GM23338 (cell line): ENCODE measurements at regions not wholly inside any gene's neighbourhood (a gene's known extent, or its start where the extent isn't known, plus 50 kb on each side); places are given as distances from the start of the nearest gene placed in this dataset.

Source experiments
- ATAC-seq: fragments of 200-7000 bp; cut with Tn5 transposase; 3 replicates; pipeline ENCODE4 v1.9.1; 2020
- DNase-seq: peaks from one replicate; pipeline ENCODE4 v3.0.0-alpha.2; 2015; ENCODE audit warnings: low spot score
- H2AFZ ChIP-seq: fragments of 200-600 bp; sonication (generic); 2 replicates; pipeline ENCODE4 v1.8.0; 2016; ENCODE audit warnings: antibody characterized with exemption, mild to moderate bottlenecking, moderate library complexity
- H3F3A ChIP-seq: fragments of 200-600 bp; sonication (generic); replicated peaks from 2 replicates; pipeline ENCODE4 v1.8.0; 2017; ENCODE audit warnings: antibody characterized with exemption, mixed run types, low read depth
- H3K27ac ChIP-seq: fragments of 200-600 bp; sonication (generic); 2 replicates; pipeline ENCODE4 v1.6.1; 2016; ENCODE audit warnings: low read depth
- H3K27me3 ChIP-seq: fragments of 200-600 bp; sonication (generic); 2 replicates; pipeline ENCODE4 v1.8.0; 2016; ENCODE audit warnings: mild to moderate bottlenecking, mixed run types, moderate library complexity; ENCODE audit not compliant: insufficient read depth
- H3K36me3 ChIP-seq: fragments of 200-600 bp; sonication (generic); 2 replicates; pipeline ENCODE4 v1.8.0; 2016; ENCODE audit warnings: mild to moderate bottlenecking; ENCODE audit not compliant: insufficient read depth
- H3K4me1 ChIP-seq: fragments of 200-600 bp; sonication (generic); 2 replicates; pipeline ENCODE4 v1.8.0; 2016; ENCODE audit warnings: mild to moderate bottlenecking, moderate library complexity; ENCODE audit not compliant: insufficient read depth
- H3K4me2 ChIP-seq: fragments of 200-600 bp; sonication (generic); 2 replicates; pipeline ENCODE4 v1.7.1; 2017; ENCODE audit warnings: mixed run types
- H3K4me3 ChIP-seq: fragments of 200-600 bp; sonication (generic); 2 replicates; pipeline ENCODE4 v1.6.1; 2016; ENCODE audit warnings: mixed run types
- H3K79me2 ChIP-seq: fragments of 200-600 bp; sonication (generic); replicated peaks from 2 replicates; pipeline ENCODE4 v1.8.0; 2017; ENCODE audit warnings: mild to moderate bottlenecking; ENCODE audit not compliant: insufficient read depth
- H3K9me2 ChIP-seq: fragments of 200-600 bp; sonication (generic); 2 replicates; pipeline ENCODE4 v1.8.0; 2017; ENCODE audit not compliant: insufficient read depth
- H4K20me1 ChIP-seq: fragments of 200-600 bp; sonication (generic); replicated peaks from 2 replicates; pipeline ENCODE4 v1.8.0; 2017; ENCODE audit warnings: mild to moderate bottlenecking; ENCODE audit not compliant: insufficient read depth
- H3K27ac Mint-ChIP-seq: 2 replicates; pipeline ENCODE4 v1.8.0; 2020; ENCODE audit warnings: inconsistent platforms, mild to moderate bottlenecking, moderate library complexity, mixed read lengths
- H3K27me3 Mint-ChIP-seq: 3 replicates; pipeline ENCODE4 v1.8.0; 2022; ENCODE audit warnings: low read depth, mild to moderate bottlenecking, moderate library complexity, mixed read lengths, inconsistent platforms; ENCODE audit not compliant: insufficient read depth, poor library complexity
- H3K36me3 Mint-ChIP-seq: 3 replicates; pipeline ENCODE4 v1.8.0; 2021; ENCODE audit warnings: low read depth, mild to moderate bottlenecking, inconsistent platforms, moderate library complexity, mixed read lengths
- H3K4me1 Mint-ChIP-seq: 3 replicates; pipeline ENCODE4 v1.8.0; 2020; ENCODE audit warnings: mild to moderate bottlenecking, inconsistent platforms, mixed read lengths
- H3K4me3 Mint-ChIP-seq: 3 replicates; pipeline ENCODE4 v1.8.0; 2021; ENCODE audit warnings: moderate library complexity, mild to moderate bottlenecking, inconsistent platforms, mixed read lengths
- H3K9me3 Mint-ChIP-seq: 3 replicates; pipeline ENCODE4 v1.8.0; 2020; ENCODE audit warnings: moderate library complexity, mild to moderate bottlenecking, inconsistent platforms, mixed read lengths
- CREB1 ChIP-seq: fragments of 250-450 bp; sonication (Bioruptor Pico); IDR thresholded peaks from 2 replicates; pipeline ENCODE4 v1.5.0; 2020; ENCODE audit warnings: low read depth, mild to moderate bottlenecking, moderate library complexity
- EZH2 ChIP-seq: fragments of 200-600 bp; sonication (generic); IDR thresholded peaks from one replicate; pipeline ENCODE4 v1.8.0; 2017; ENCODE audit warnings: antibody characterized with exemption, mild to moderate bottlenecking, low read depth; ENCODE audit not compliant: unreplicated experiment
- EZH2phosphoT487 ChIP-seq: fragments of 200-600 bp; sonication (generic); IDR thresholded peaks from one replicate; pipeline ENCODE4 v1.8.1; 2018; ENCODE audit warnings: antibody characterized with exemption; ENCODE audit not compliant: unreplicated experiment
- JUNB ChIP-seq: IDR thresholded peaks from one replicate; pipeline ENCODE4 v1.6.1; 2016; ENCODE audit warnings: antibody characterized with exemption; ENCODE audit not compliant: unreplicated experiment
- NANOG ChIP-seq: IDR thresholded peaks from 2 replicates; pipeline ENCODE4 v1.6.1; 2016; ENCODE audit warnings: antibody characterized with exemption, borderline replicate concordance
- POLR2AphosphoS5 ChIP-seq: IDR thresholded peaks from 2 replicates; pipeline ENCODE4 v1.6.1; 2016; ENCODE audit warnings: antibody characterized with exemption, low read depth
- STAT1 ChIP-seq: IDR thresholded peaks from one replicate; pipeline ENCODE4 v1.6.1; 2016; ENCODE audit warnings: antibody characterized with exemption; ENCODE audit not compliant: unreplicated experiment
- ZNF114 ChIP-seq: fragments of 250-450 bp; sonication (Bioruptor Pico); IDR thresholded peaks from 2 replicates; pipeline ENCODE4 v1.5.0; 2020; ENCODE audit warnings: mild to moderate bottlenecking, moderate library complexity
- ZNF331 ChIP-seq: fragments of 250-450 bp; sonication (Bioruptor Pico); IDR thresholded peaks from 2 replicates; pipeline ENCODE4 v1.5.0; 2020; ENCODE audit warnings: low read depth, mild to moderate bottlenecking, moderate library complexity
- TF ChIP-seq, protein P1 (sequence below): IDR thresholded peaks from 2 replicates; pipeline ENCODE4 v1.6.1; 2016; ENCODE audit warnings: antibody characterized with exemption
- TF ChIP-seq, protein P2 (sequence below): IDR thresholded peaks from one replicate; pipeline ENCODE4 v1.6.1; 2018; ENCODE audit warnings: antibody characterized with exemption; ENCODE audit not compliant: unreplicated experiment
- TF ChIP-seq, protein P3 (sequence below): fragments of 250-450 bp; sonication (Bioruptor Pico); IDR thresholded peaks from 2 replicates; pipeline ENCODE4 v1.5.0; 2020; ENCODE audit warnings: mild to moderate bottlenecking, moderate library complexity

DNA sequence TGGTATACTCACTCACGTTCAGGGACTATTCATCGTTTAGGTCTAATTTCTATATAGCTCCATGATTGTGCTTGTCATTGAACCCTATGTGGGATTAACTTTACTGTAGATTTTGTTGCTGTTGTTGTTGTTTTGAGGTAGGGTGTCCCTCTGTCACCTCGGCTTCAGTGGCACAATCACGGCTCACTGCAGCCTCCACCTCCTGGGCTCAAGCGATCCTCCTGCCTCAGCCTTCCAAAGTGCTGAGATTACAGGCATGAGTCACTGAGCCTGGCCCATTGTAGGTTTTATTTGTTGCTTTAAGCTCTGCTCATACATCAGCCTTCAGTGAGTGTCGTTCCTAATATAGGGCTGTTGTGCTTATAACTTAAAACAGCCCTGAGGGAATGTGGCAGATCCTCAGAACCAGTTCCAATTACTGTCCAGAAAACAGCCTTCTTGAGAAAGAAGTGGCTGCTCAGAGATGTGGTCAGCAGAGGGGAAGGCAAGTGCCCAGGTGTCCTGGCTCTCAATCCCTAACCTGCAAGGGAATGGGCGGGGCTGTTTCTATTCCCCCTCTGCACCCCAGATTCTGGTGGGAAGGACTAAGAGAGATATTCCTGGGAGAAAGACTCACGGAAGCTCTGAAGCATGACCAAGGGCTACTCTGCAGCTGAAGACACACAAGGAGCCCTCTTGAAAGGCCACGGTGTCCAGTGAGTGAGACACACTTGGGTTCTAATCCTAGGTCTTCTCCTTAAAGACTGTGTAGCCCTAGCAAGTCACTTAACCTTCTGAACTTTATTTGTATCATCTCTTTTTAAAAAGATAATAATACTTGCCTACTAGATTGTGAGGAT, 79.6 kb upstream of the LCLAT1 start:
- Mint-ChIP-seq H3K4me3 (no peak overlapping the region), H3K4me1 (peaks cover 1% of the 10 kb centered on the region), H3K9me3 (no peaks in the 10 kb centered on the region), H3K27ac (no peak overlapping the region), H3K27me3 (no peaks in the 10 kb centered on the region), H3K36me3 (no peaks in the 10 kb centered on the region)
- Histone ChIP-seq H3K79me2 (no peaks in the 10 kb centered on the region), H3K4me2 (no peak overlapping the region), H3K4me3 (no peak overlapping the region), H3K36me3 (no peaks in the 10 kb centered on the region), H3K27ac (no peak overlapping the region), H4K20me1 (no peaks in the 10 kb centered on the region), H2AFZ (no peak overlapping the region), H3F3A (no peaks in the 10 kb centered on the region), H3K27me3 (no peaks in the 10 kb centered on the region), H3K4me1 (peaks cover 3% of the 10 kb centered on the region; the same call in 1 of the 2 replicates), H3K9me2 (no peaks in the 10 kb centered on the region)
- DNase-seq, result no peak
- TF ChIP-seq POLR2AphosphoS5 (no peak), EZH2phosphoT487 (no peak), ZNF114 (CRISPR knock-in tag) (no peak), ZNF331 (CRISPR knock-in tag) (no peak), NANOG (no peak), JUNB (no peak), STAT1 (no peak), EZH2 (no peak), CREB1 (no peak)
- TF ChIP-seq, protein P1, sequence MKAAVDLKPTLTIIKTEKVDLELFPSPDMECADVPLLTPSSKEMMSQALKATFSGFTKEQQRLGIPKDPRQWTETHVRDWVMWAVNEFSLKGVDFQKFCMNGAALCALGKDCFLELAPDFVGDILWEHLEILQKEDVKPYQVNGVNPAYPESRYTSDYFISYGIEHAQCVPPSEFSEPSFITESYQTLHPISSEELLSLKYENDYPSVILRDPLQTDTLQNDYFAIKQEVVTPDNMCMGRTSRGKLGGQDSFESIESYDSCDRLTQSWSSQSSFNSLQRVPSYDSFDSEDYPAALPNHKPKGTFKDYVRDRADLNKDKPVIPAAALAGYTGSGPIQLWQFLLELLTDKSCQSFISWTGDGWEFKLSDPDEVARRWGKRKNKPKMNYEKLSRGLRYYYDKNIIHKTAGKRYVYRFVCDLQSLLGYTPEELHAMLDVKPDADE, result no peak
- TF ChIP-seq, protein P2, sequence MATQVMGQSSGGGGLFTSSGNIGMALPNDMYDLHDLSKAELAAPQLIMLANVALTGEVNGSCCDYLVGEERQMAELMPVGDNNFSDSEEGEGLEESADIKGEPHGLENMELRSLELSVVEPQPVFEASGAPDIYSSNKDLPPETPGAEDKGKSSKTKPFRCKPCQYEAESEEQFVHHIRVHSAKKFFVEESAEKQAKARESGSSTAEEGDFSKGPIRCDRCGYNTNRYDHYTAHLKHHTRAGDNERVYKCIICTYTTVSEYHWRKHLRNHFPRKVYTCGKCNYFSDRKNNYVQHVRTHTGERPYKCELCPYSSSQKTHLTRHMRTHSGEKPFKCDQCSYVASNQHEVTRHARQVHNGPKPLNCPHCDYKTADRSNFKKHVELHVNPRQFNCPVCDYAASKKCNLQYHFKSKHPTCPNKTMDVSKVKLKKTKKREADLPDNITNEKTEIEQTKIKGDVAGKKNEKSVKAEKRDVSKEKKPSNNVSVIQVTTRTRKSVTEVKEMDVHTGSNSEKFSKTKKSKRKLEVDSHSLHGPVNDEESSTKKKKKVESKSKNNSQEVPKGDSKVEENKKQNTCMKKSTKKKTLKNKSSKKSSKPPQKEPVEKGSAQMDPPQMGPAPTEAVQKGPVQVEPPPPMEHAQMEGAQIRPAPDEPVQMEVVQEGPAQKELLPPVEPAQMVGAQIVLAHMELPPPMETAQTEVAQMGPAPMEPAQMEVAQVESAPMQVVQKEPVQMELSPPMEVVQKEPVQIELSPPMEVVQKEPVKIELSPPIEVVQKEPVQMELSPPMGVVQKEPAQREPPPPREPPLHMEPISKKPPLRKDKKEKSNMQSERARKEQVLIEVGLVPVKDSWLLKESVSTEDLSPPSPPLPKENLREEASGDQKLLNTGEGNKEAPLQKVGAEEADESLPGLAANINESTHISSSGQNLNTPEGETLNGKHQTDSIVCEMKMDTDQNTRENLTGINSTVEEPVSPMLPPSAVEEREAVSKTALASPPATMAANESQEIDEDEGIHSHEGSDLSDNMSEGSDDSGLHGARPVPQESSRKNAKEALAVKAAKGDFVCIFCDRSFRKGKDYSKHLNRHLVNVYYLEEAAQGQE, result no peak
- TF ChIP-seq, protein P3, sequence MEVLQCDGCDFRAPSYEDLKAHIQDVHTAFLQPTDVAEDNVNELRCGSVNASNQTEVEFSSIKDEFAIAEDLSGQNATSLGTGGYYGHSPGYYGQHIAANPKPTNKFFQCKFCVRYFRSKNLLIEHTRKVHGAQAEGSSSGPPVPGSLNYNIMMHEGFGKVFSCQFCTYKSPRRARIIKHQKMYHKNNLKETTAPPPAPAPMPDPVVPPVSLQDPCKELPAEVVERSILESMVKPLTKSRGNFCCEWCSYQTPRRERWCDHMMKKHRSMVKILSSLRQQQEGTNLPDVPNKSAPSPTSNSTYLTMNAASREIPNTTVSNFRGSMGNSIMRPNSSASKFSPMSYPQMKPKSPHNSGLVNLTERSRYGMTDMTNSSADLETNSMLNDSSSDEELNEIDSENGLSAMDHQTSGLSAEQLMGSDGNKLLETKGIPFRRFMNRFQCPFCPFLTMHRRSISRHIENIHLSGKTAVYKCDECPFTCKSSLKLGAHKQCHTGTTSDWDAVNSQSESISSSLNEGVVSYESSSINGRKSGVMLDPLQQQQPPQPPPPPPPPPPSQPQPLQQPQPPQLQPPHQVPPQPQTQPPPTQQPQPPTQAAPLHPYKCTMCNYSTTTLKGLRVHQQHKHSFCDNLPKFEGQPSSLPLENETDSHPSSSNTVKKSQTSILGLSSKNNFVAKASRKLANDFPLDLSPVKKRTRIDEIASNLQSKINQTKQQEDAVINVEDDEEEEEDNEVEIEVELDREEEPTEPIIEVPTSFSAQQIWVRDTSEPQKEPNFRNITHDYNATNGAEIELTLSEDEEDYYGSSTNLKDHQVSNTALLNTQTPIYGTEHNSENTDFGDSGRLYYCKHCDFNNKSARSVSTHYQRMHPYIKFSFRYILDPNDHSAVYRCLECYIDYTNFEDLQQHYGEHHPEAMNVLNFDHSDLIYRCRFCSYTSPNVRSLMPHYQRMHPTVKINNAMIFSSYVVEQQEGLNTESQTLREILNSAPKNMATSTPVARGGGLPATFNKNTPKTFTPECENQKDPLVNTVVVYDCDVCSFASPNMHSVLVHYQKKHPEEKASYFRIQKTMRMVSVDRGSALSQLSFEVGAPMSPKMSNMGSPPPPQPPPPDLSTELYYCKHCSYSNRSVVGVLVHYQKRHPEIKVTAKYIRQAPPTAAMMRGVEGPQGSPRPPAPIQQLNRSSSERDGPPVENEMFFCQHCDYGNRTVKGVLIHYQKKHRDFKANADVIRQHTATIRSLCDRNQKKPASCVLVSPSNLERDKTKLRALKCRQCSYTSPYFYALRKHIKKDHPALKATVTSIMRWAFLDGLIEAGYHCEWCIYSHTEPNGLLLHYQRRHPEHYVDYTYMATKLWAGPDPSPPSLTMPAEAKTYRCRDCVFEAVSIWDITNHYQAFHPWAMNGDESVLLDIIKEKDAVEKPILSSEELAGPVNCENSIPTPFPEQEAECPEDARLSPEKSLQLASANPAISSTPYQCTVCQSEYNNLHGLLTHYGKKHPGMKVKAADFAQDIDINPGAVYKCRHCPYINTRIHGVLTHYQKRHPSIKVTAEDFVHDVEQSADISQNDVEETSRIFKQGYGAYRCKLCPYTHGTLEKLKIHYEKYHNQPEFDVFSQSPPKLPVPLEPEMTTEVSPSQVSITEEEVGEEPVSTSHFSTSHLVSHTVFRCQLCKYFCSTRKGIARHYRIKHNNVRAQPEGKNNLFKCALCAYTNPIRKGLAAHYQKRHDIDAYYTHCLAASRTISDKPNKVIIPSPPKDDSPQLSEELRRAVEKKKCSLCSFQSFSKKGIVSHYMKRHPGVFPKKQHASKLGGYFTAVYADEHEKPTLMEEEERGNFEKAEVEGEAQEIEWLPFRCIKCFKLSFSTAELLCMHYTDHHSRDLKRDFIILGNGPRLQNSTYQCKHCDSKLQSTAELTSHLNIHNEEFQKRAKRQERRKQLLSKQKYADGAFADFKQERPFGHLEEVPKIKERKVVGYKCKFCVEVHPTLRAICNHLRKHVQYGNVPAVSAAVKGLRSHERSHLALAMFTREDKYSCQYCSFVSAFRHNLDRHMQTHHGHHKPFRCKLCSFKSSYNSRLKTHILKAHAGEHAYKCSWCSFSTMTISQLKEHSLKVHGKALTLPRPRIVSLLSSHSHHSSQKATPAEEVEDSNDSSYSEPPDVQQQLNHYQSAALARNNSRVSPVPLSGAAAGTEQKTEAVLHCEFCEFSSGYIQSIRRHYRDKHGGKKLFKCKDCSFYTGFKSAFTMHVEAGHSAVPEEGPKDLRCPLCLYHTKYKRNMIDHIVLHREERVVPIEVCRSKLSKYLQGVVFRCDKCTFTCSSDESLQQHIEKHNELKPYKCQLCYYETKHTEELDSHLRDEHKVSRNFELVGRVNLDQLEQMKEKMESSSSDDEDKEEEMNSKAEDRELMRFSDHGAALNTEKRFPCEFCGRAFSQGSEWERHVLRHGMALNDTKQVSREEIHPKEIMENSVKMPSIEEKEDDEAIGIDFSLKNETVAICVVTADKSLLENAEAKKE (CRISPR knock-in tag), result no peak
- no peak for ATAC-seq
